GM12864 (cell line): ENCODE measurements at regions not wholly inside any gene's neighbourhood (a gene's known extent, or its start where the extent isn't known, plus 50 kb on each side); places are given as distances from the start of the nearest gene placed in this dataset.

Experiments used
- DNase-seq: peaks from one replicate; pipeline ENCODE4 v3.0.0-alpha.2; 2011; ENCODE audit warnings: low read depth
- H3K4me3 ChIP-seq: 2 replicates; pipeline ENCODE4 v1.5.1; 2011; ENCODE audit warnings: mild to moderate bottlenecking, low read depth, low read length, control low read depth
- TF ChIP-seq, protein P1 (sequence below): IDR thresholded peaks from 2 replicates; pipeline ENCODE4 v1.5.1; 2011; ENCODE audit warnings: low read depth, mild to moderate bottlenecking, moderate library complexity, low read length, control low read depth, inconsistent platforms; ENCODE audit errors: missing control alignments

DNA sequence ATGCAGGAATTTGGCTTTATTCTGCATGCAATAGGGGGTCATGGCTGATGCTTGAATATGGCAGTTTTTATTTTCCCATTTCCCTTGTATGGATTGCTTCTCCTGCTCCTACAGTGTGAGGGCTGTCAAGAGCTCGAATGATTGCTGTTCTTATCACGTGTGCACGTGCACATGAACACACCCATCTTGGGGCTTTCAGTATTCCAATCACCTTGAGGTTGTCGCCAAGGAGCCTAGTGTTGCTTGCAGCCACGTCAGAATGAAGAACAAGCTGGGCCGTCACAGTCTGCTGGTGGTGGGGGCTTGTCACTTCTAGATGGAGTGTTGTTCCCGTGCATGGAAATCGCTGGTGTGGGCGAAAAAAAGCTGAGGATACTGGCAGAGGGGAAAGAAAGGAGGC lies 219.4 kb upstream of the GLRA1 start:
- H3K4me3 ChIP-seq, result no peak overlapping the region
- TF ChIP-seq, protein P1, sequence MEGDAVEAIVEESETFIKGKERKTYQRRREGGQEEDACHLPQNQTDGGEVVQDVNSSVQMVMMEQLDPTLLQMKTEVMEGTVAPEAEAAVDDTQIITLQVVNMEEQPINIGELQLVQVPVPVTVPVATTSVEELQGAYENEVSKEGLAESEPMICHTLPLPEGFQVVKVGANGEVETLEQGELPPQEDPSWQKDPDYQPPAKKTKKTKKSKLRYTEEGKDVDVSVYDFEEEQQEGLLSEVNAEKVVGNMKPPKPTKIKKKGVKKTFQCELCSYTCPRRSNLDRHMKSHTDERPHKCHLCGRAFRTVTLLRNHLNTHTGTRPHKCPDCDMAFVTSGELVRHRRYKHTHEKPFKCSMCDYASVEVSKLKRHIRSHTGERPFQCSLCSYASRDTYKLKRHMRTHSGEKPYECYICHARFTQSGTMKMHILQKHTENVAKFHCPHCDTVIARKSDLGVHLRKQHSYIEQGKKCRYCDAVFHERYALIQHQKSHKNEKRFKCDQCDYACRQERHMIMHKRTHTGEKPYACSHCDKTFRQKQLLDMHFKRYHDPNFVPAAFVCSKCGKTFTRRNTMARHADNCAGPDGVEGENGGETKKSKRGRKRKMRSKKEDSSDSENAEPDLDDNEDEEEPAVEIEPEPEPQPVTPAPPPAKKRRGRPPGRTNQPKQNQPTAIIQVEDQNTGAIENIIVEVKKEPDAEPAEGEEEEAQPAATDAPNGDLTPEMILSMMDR, result no peak
- DNase-seq, result no peak

DNA sequence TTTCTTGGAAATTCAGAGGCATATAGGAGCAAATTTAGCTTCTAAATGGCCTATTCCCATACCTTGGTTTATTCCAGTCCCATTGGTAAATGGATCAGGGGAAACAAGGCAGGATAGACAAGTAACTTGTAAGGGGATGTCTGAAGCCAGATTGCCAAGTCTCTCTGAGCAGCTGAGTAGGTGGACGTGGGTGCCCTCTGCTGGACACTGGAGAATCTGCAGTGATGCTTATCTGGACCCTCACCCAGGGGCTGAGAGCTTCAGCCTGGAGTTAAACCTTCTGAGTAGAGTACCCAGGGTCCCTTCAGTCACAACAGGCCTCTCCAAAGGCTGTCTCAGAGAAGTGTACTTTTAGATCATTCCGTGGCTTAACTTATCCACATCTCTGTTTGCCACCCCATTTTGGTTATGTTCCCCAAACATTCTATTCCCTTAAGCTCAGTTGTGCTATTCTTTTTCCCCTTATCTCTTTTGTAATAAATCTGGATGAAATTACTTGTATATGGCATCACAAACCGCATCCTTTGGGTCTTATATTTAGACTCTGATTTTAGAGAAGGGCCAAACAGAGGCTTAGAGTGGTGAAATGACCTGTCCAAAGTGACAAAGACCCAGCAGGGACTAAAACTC lies 218.3 kb upstream of the GLRA1 start:
- TF ChIP-seq, protein P1, result peak; percentile 96
- no peak overlapping the region for H3K4me3 ChIP-seq
- peak; percentile 24 for DNase-seq

DNA sequence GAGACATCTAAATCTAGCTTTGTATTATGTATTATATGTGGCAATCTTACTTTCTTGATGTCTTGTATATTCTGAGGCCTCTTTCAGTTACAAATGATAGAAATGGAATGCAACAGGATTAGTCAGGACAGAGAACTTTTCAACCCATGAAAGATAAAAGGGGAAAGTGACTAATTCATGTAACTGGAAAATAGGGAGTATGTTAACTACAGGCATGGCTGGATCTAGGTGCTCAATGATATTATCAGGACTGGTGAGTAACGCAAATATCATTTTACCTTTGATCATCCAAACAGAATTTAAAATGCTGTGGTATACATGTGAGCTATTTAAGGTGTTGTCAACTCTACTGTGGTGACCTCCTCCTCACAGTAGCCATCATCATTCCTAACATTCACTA lies 215.7 kb upstream of the GLRA1 start:
- no peak overlapping the region for H3K4me3 ChIP-seq
- TF ChIP-seq, protein P1, result no peak
- no peak for DNase-seq

DNA sequence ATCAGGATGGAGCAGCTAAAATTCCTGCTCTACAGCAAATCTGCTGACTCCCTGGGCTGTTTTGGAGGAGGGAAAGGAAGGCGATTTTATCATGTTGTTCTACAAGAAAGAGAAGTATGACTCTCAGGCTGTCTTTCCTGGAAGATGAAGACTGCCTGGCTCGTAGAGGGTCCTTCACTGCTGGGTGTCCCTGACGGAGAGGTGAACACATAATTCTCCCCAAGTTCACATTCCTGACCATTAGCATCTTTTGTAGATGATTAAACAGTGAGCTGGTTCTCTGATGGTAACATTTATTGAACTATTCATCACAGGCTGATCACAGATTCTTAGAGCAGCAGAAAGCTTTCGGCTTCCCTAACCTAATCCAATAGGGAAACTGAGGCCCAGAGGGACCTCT lies 212.4 kb upstream of the GLRA1 start:
- TF ChIP-seq, protein P1, result no peak
- no peak for DNase-seq
- H3K4me3 ChIP-seq, result no peak overlapping the region

DNA sequence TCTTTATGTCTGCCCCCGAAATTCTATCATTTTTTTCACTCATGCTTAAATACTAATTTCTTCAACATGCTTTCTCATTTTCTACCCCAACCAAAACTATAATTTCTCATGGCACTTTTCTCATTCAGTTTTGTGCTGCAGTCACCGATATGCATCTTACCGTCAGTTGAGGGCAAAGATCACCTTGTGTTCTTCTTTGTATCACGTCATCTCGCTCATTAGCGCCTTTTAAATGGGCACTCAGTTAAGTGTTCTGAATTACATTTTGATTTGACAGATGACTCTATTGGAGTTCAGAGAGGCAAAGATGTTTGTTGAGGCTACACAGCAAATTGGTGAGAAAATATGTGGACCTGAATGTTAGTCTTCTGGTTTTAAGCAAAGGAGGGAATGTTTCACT lies 211.7 kb upstream of the GLRA1 start:
- no peak overlapping the region for H3K4me3 ChIP-seq
- no peak for DNase-seq
- TF ChIP-seq, protein P1, result no peak

DNA sequence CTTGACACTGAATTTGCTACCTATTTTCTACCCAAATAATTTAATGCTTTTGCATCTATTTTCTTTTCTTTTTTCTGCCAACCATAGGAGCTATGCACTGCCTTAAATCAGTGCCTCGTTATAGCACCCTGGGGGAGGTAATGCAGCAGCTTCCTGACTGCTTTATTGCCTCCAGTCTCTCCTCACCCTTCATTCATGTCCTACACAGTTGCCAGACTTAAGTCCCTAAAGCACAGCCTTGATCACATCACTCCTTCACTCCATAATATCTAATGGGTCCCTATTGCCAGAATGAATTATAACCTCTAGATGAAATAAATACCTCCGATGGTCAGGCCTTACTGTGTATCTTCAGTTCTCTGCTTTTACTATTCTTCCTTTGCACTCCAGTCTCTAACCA lies 211.2 kb upstream of the GLRA1 start:
- DNase-seq, result no peak
- no peak overlapping the region for H3K4me3 ChIP-seq
- TF ChIP-seq, protein P1, result no peak

DNA sequence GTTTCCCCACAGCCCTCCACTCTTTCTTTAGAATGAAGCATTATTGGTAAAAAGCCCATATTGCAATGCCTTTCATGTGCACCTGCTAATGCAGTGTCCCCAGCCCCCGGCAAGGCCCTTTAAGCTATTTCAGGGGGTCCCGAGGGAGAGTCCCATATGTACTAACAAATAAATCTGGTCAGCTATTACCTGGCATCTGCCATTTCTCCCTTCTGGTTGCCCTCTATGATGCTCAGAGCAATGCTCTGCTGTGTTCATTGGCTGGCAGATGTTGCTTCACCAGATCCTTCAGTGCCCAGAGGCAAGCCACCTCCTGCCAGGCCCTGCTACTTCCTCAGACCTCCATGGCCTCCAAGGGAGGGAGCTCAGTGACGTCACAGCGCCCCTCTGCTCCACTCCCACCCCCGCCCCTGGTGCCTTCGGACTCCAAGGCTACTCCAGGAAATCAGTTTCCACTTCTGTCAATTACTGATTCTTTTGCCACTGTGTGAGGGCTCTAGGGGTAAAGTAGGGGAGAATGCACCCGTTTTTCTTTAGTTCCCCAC lies 201.1 kb upstream of the GLRA1 start:
- H3K4me3 ChIP-seq, result no peak overlapping the region
- no peak for DNase-seq
- TF ChIP-seq, protein P1, result no peak
